Gastroesophageal sphincter (tissue), 4 donors: ENCODE measurements at regions not wholly inside any gene's neighbourhood (a gene's known extent, or its start where the extent isn't known, plus 50 kb on each side); places are given as distances from the start of the nearest gene placed in this dataset.

Source experiments
- ATAC-seq: fragments of 150-250 bp; one replicate; pipeline ENCODE4 v1.9.1; 2016; ENCODE audit warnings: mild to moderate bottlenecking, moderate library complexity
- H3K27ac ChIP-seq, 4 donors: fragments of 200-600 bp; sonication (generic) in 3 of 4; 1 replicate in 3 of 4; 2 replicates in 1 of 4; pipeline ENCODE4 v1.5.1; 2016 to 2019
- H3K27me3 ChIP-seq: fragments of 200-600 bp; sonication (generic); one replicate; pipeline ENCODE4 v1.5.1; 2019
- H3K36me3 ChIP-seq, 2 donors: fragments of 200-600 bp; sonication (generic); one replicate each; pipeline ENCODE4 v1.5.1; 2019; ENCODE audit warnings: control low read depth in 1 of 2
- H3K4me1 ChIP-seq, 3 donors: fragments of 200-600 bp; sonication (generic); 1 replicate in 2 of 3; 2 replicates in 1 of 3; pipeline ENCODE4 v1.5.1; 2016 to 2019; ENCODE audit warnings: control low read depth in 2 of 3
- H3K4me3 ChIP-seq, 2 donors: fragments of 200-600 bp; sonication (generic); one replicate each; pipeline ENCODE4 v1.5.1; 2019; ENCODE audit warnings: mild to moderate bottlenecking in 1 of 2, moderate library complexity in 1 of 2
- H3K9me3 ChIP-seq, 3 donors: fragments of 200-600 bp; sonication (generic); one replicate each; pipeline ENCODE4 v1.5.1; 2017 to 2019; ENCODE audit warnings: control low read depth in 2 of 3
- CTCF ChIP-seq, 4 experiments: fragments of 200-600 bp in 2 of 4; fragments of 450-650 bp in 2 of 4; sonication (generic) in 1 of 4; IDR thresholded peaks; one replicate each; pipeline ENCODE4 v1.5.1; 2017 to 2019; ENCODE audit warnings: antibody characterized with exemption in 4 of 4, mild to moderate bottlenecking in 2 of 4, moderate library complexity in 2 of 4
- EP300 ChIP-seq: sonication (generic); formaldehyde crosslinking; IDR thresholded peaks from one replicate; pipeline ENCODE4 v1.6.1; 2017; ENCODE audit warnings: antibody characterized with exemption, mild to moderate bottlenecking
- POLR2A ChIP-seq, 2 donors: fragments of 450-650 bp; IDR thresholded peaks; one replicate each; pipeline ENCODE4 v1.6.1; 2017; ENCODE audit warnings: antibody characterized with exemption in 2 of 2, mild to moderate bottlenecking in 2 of 2, moderate library complexity in 1 of 2
- POLR2AphosphoS5 ChIP-seq: sonication (generic); formaldehyde crosslinking; IDR thresholded peaks from one replicate; pipeline ENCODE4 v1.6.1; 2017; ENCODE audit warnings: antibody characterized with exemption
- WGBS, 2 donors: methylation state at CpG; one replicate each; pipeline ENCODE4 v1.1.5; 2018; ENCODE audit warnings: low coverage in 1 of 2; 5-methylcytosine and 5-hydroxymethylcytosine counted together

DNA sequence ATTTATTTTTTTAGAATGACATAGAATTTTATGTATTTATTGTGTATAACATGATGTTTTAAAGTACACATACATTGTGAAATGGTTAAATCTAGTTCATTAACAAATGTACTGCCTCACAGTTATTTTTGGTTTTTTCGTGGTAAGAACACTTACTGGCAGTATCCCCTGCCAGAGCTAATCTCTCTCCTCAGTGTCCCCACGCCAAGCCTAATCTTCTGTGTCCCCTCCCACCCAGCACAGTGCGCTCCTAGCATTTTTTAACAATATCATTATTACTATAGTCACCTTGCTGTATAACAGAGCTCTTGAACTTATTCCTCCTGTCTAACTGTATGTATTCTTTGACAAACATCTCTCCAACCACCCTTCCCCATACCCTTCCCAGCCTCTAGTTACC lies 333.2 kb downstream of the GABRB3 start:
- 52 to 58% methylated on average over 3 of the region's 3 CpGs for WGBS, 2 donors
- no peaks in the 10 kb centered on the region for H3K27me3 ChIP-seq
- no peaks in the 10 kb centered on the region for H3K9me3 ChIP-seq
- no peaks in the 10 kb centered on the region for H3K4me1 ChIP-seq
- no peak overlapping the region for H3K27ac ChIP-seq
- TF ChIP-seq POLR2AphosphoS5 (no peak), POLR2A (IDR thresholded peaks at IDR 0.05) (no peak), CTCF (IDR thresholded peaks at IDR 0.05) (no peak), EP300 (no peak)
- ATAC-seq = no peak
- H3K36me3 ChIP-seq = no peaks in the 10 kb centered on the region
- no peak overlapping the region for H3K4me3 ChIP-seq

DNA sequence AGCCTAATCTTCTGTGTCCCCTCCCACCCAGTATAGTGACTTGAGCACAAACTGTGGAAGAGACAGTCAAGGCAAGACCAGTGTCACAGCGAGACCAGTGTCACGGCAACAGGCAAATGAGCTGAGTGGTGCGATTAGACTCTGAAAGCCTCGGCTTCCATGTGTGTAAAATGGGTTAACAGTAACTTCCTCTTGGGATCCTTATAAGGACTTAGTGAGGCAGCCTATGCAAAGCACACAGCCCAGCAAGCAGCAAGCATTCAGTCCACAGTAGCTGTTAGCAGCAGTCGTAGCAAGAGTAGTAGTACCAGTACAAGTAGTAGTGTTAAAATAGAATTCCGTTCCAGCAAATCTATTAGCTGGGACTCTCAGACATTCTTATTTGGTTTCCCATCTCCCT lies 334.1 kb downstream of the GABRB3 start:
- no peak for ATAC-seq
- Histone ChIP-seq H3K27ac (no peak overlapping the region), H3K4me3 (no peak overlapping the region), H3K27me3 (no peaks in the 10 kb centered on the region), H3K36me3 (no peaks in the 10 kb centered on the region), H3K4me1 (no peaks in the 10 kb centered on the region), H3K9me3 (no peaks in the 10 kb centered on the region)
- TF ChIP-seq POLR2AphosphoS5 = no peak
- TF ChIP-seq POLR2A (IDR thresholded peaks at IDR 0.05) = no peak
- TF ChIP-seq CTCF (IDR thresholded peaks at IDR 0.05) = no peak
- no peak for TF ChIP-seq EP300
- 78 to 81% methylated on average over 2 to 6 of the region's 6 CpGs for WGBS, 2 donors

DNA sequence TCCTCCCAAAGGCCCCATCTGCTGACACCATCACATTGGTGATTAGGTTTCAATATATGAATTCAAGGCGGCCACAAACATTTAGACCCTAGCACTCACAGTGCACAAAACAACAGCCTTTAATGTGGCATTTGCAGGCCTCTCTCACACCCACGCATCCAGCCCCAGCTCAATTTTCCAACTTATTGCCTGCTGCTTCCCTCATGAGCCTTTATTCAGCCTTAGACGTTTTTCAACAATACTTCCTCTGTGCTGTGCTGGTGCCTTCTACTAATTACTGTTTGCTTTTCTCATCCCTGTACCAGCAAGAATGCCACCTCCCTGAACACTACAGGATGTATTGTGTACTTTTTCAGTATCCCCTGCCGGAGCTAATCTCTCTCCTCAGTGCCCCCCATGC lies 334.6 kb downstream of the GABRB3 start:
- Histone ChIP-seq H3K27ac (no peak overlapping the region), H3K4me1 (no peaks in the 10 kb centered on the region), H3K27me3 (no peaks in the 10 kb centered on the region), H3K9me3 (no peaks in the 10 kb centered on the region), H3K4me3 (no peak overlapping the region), H3K36me3 (no peaks in the 10 kb centered on the region)
- WGBS, 2 donors = 62 to 72% methylated on average over 3 to 4 of the region's 4 CpGs
- TF ChIP-seq EP300 = no peak
- TF ChIP-seq POLR2A (IDR thresholded peaks at IDR 0.05) = no peak
- TF ChIP-seq POLR2AphosphoS5 = no peak
- no peak for TF ChIP-seq CTCF (IDR thresholded peaks at IDR 0.05)
- ATAC-seq = no peak

DNA sequence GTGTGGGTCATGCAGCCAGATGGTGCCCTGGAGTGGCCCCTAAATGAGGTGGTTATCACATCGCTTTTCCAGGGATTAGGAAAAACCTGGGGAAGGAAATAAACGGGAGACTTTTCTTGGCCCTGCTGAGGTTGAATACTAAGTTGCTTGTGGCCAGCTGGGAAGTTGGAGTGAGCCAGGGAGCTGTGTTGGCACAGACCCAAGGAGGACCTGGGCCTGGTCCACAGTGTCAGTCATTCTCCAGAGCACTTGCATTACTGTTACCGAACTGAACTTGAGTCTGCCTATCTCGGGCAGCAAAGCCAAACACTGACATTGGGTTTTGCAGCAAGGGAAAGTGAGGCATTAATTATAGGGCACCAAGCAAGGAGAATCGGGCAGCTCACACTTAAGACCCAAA lies 339.0 kb downstream of the GABRB3 start:
- no peaks in the 10 kb centered on the region for H3K4me1 ChIP-seq

GRCh38 chr15:26433060-26433459 lies 339.8 kb downstream of the GABRB3 start:
- Histone ChIP-seq H3K4me3 (no peak overlapping the region), H3K27me3 (no peaks in the 10 kb centered on the region), H3K4me1 (no peaks in the 10 kb centered on the region), H3K9me3 (no peaks in the 10 kb centered on the region), H3K36me3 (no peaks in the 10 kb centered on the region), H3K27ac (no peak overlapping the region)
- WGBS, 2 donors = 47 to 50% methylated on average over 1 of the region's 2 CpGs
- ATAC-seq = no peak
- TF ChIP-seq EP300 = no peak
- TF ChIP-seq POLR2AphosphoS5 = no peak
- no peak for TF ChIP-seq CTCF (IDR thresholded peaks at IDR 0.05)
- TF ChIP-seq POLR2A (IDR thresholded peaks at IDR 0.05) = no peak

More for the DNA sequence above, 339.0 kb downstream of the GABRB3 start:
- no peaks in the 10 kb centered on the region for H3K9me3 ChIP-seq
- H3K27me3 ChIP-seq = no peaks in the 10 kb centered on the region
- TF ChIP-seq POLR2AphosphoS5 (no peak), EP300 (no peak), CTCF (IDR thresholded peaks at IDR 0.05) (no peak), POLR2A (IDR thresholded peaks at IDR 0.05) (no peak)
- no peaks in the 10 kb centered on the region for H3K36me3 ChIP-seq
- no peak overlapping the region for H3K4me3 ChIP-seq
- H3K27ac ChIP-seq = no peak overlapping the region
- no peak for ATAC-seq
- 50 to 100% methylated on average over 1 to 2 of the region's 5 CpGs for WGBS, 2 donors
